ENCODE measurements at regions not wholly inside any gene's neighbourhood (a gene's known extent, or its start where the extent isn't known, plus 50 kb on each side); places are given as distances from the start of the nearest gene placed in this dataset.
"Not testable (repeated sequence)": the region's sequence is repeated elsewhere in the genome, so short reads cannot be mapped to it uniquely, and the experiment has no call there.

GRCh38 chrX:98897191-98897590, 1512.9 kb downstream of the PCDH19 start:
- Histone ChIP-seq H3K27ac (ENCODE audit: low read depth, low read length) (no peak overlapping the region), H3K4me2 (ENCODE audit: low read length) (no peak overlapping the region), H2AFZ (ENCODE audit: low read depth, low read length, poor library complexity, severe bottlenecking) (no peak overlapping the region), H4K20me1 (ENCODE audit: insufficient read depth) (no peaks in the 10 kb centered on the region), H3K9ac (ENCODE audit: low read length) (no peak overlapping the region), H3K4me1 (ENCODE audit: control insufficient read depth in 1 of 2, insufficient read depth in 2 of 2, low read length in 2 of 2) (no peaks in the 10 kb centered on the region), H3K36me3 (ENCODE audit: control insufficient read depth in 1 of 2, insufficient read depth in 2 of 2, low read length in 2 of 2) (no peaks in the 10 kb centered on the region), H3K9me2 (ENCODE audit: insufficient read depth) (no peaks in the 10 kb centered on the region), H3K79me2 (ENCODE audit: insufficient read depth, low read length) (no peaks in the 10 kb centered on the region), H3K9me3 (ENCODE audit: control insufficient read depth in 1 of 2, insufficient read depth in 1 of 2, low read depth in 1 of 2, low read length in 2 of 2) (no peaks in the 10 kb centered on the region), H3K4me3 (replicated peaks in 1 of 2; ENCODE audit: low read depth in 1 of 2, low read length in 2 of 2) (no peak overlapping the region), H3K27me3 (ENCODE audit: insufficient read depth, low read length) (no peaks in the 10 kb centered on the region)
- BruUV-seq (replicated peaks): no TSS peak
- DNase-seq (ENCODE audit: low read depth, low spot score): no peak
- intact Hi-C loops (cut with micrococcal nuclease): no loop called here
- ChIA-PET CTCF (no interaction called here), RAD21 (ENCODE audit: low non-redundant PET in 1 of 2, low total read pairs in 2 of 2, uncharacterized antibody in 2 of 2, unreplicated experiment in 2 of 2) (no interaction called here), POLR2A (no interaction called here)
- TF ChIP-seq CEBPB (IDR thresholded peaks at IDR 0.05; ENCODE audit: low read depth) (no peak), ELF1 (IDR thresholded peaks at IDR 0.05; ENCODE audit: borderline replicate concordance, low read depth) (no peak), JUND (IDR thresholded peaks at IDR 0.05) (no peak), CTCF (IDR thresholded peaks at IDR 0.05 in 2 of 3, conservative IDR thresholded peaks at IDR 0.05 in 1 of 3; ENCODE audit: borderline replicate concordance in 1 of 3, insufficient read depth in 1 of 3, low read depth in 2 of 3, low read length in 2 of 3) (no peak), ATF3 (IDR thresholded peaks at IDR 0.05) (no peak), FOSL1 (IDR thresholded peaks at IDR 0.05; ENCODE audit: low read depth) (no peak), SRF (IDR thresholded peaks at IDR 0.05; ENCODE audit: low read depth) (no peak), YY1 (IDR thresholded peaks at IDR 0.05; ENCODE audit: extremely low read depth, insufficient replicate concordance, low read depth, low read length) (no peak), POLR2A (IDR thresholded peaks at IDR 0.05; ENCODE audit: borderline replicate concordance, extremely low read depth, insufficient read depth, insufficient read length) (no peak), MAX (IDR thresholded peaks at IDR 0.05) (no peak), RAD21 (IDR thresholded peaks at IDR 0.05; ENCODE audit: low read depth) (no peak), REST (IDR thresholded peaks at IDR 0.05; ENCODE audit: low read depth) (no peak), POLR2AphosphoS5 (IDR thresholded peaks at IDR 0.05; ENCODE audit: low read depth, low read length) (no peak), TCF7L2 (IDR thresholded peaks at IDR 0.05; ENCODE audit: borderline replicate concordance, extremely low read depth, insufficient read depth, insufficient read length) (no peak)
- no peak for ATAC-seq

- H3K36me3 ChIP-seq (ENCODE audit: control insufficient read depth in 1 of 2, insufficient read depth in 2 of 2, low read length in 2 of 2); BruUV-seq (replicated peaks); H3K4me1 ChIP-seq (ENCODE audit: control insufficient read depth in 1 of 2, insufficient read depth in 2 of 2, low read length in 2 of 2); H3K9me2 ChIP-seq (ENCODE audit: insufficient read depth); DNase-seq (ENCODE audit: low read depth, low spot score); intact Hi-C loops (cut with micrococcal nuclease); POLR2A ChIA-PET; H3K27ac ChIP-seq (ENCODE audit: low read depth, low read length); ATAC-seq; H3K4me2 ChIP-seq (ENCODE audit: low read length); H3K9ac ChIP-seq (ENCODE audit: low read length); H2AFZ ChIP-seq (ENCODE audit: low read depth, low read length, poor library complexity, severe bottlenecking); CTCF ChIA-PET; H3K27me3 ChIP-seq (ENCODE audit: insufficient read depth, low read length); H3K79me2 ChIP-seq (ENCODE audit: insufficient read depth, low read length); H3K4me3 ChIP-seq (replicated peaks in 1 of 2; ENCODE audit: low read depth in 1 of 2, low read length in 2 of 2); RAD21 ChIA-PET (ENCODE audit: low non-redundant PET in 1 of 2, low total read pairs in 2 of 2, uncharacterized antibody in 2 of 2, unreplicated experiment in 2 of 2); H4K20me1 ChIP-seq (ENCODE audit: insufficient read depth); H3K9me3 ChIP-seq (ENCODE audit: control insufficient read depth in 1 of 2, insufficient read depth in 1 of 2, low read depth in 1 of 2, low read length in 2 of 2): not testable (repeated sequence)
These were observed 1559.4 kb downstream of the PCDH19 start for GRCh38 chrX:98850639-98851038.
